ENCODE measurements at regions not wholly inside any gene's neighbourhood (a gene's known extent, or its start where the extent isn't known, plus 50 kb on each side); places are given as distances from the start of the nearest gene placed in this dataset.

- Histone ChIP-seq H3K27me3 (no peaks in the 10 kb centered on the region), H3K4me3 (ENCODE audit: low read depth in 1 of 2, low read length in 1 of 2) (no peak overlapping the region), H3K36me3 (no peaks in the 10 kb centered on the region), H3K9me3 (no peaks in the 10 kb centered on the region), H3K27ac (no peak overlapping the region), H3K4me1 (ENCODE audit: control insufficient read depth in 1 of 2, insufficient read depth in 1 of 2, low read depth in 1 of 2, low read length in 1 of 2) (no peaks in the 10 kb centered on the region)
- no peak for TF ChIP-seq CTCF (IDR thresholded peaks at IDR 0.05)
Measured at GRCh38 chr20:10987651-10988383, 314.0 kb upstream of the JAG1 start.

- no peak overlapping the region for H3K4me3 ChIP-seq (ENCODE audit: low read depth in 1 of 2, low read length in 1 of 2)
- no peaks in the 10 kb centered on the region for H3K4me1 ChIP-seq (ENCODE audit: control insufficient read depth in 1 of 2, insufficient read depth in 1 of 2, low read depth in 1 of 2, low read length in 1 of 2)
- no peaks in the 10 kb centered on the region for H3K36me3 ChIP-seq
- no peaks in the 10 kb centered on the region for H3K27me3 ChIP-seq
- no peaks in the 10 kb centered on the region for H3K9me3 ChIP-seq
- TF ChIP-seq CTCF (IDR thresholded peaks at IDR 0.05): no peak
- no peak overlapping the region for H3K27ac ChIP-seq
Measured at GRCh38 chr20:10990625-10991382, 317.0 kb upstream of the JAG1 start.

GRCh38 chr20:10992731-10993130, 318.9 kb upstream of the JAG1 start:
- TF ChIP-seq CTCF (IDR thresholded peaks at IDR 0.05): no peak
- no peak overlapping the region for H3K27ac ChIP-seq
- H3K27me3 ChIP-seq: no peaks in the 10 kb centered on the region
- H3K4me1 ChIP-seq (ENCODE audit: control insufficient read depth in 1 of 2, insufficient read depth in 1 of 2, low read depth in 1 of 2, low read length in 1 of 2): no peaks in the 10 kb centered on the region
- no peaks in the 10 kb centered on the region for H3K36me3 ChIP-seq
- no peaks in the 10 kb centered on the region for H3K9me3 ChIP-seq
- H3K4me3 ChIP-seq (ENCODE audit: low read depth in 1 of 2, low read length in 1 of 2): no peak overlapping the region

- no peaks in the 10 kb centered on the region for H3K36me3 ChIP-seq
- H3K4me1 ChIP-seq (ENCODE audit: control insufficient read depth in 1 of 2, insufficient read depth in 1 of 2, low read depth in 1 of 2, low read length in 1 of 2): no peaks in the 10 kb centered on the region
- H3K27me3 ChIP-seq: no peaks in the 10 kb centered on the region
- no peak overlapping the region for H3K4me3 ChIP-seq (ENCODE audit: low read depth in 1 of 2, low read length in 1 of 2)
- no peak overlapping the region for H3K27ac ChIP-seq
- TF ChIP-seq CTCF (IDR thresholded peaks at IDR 0.05): no peak
- no peaks in the 10 kb centered on the region for H3K9me3 ChIP-seq
Measured at GRCh38 chr20:10994991-10995700, 321.3 kb upstream of the JAG1 start.

- H3K27me3 ChIP-seq: no peaks in the 10 kb centered on the region
- no peak overlapping the region for H3K4me3 ChIP-seq (ENCODE audit: low read depth in 1 of 2, low read length in 1 of 2)
- H3K9me3 ChIP-seq: no peaks in the 10 kb centered on the region
- TF ChIP-seq CTCF (IDR thresholded peaks at IDR 0.05): no peak
- no peak overlapping the region for H3K27ac ChIP-seq
- peaks cover 0 to 4% of the 10 kb centered on the region in 2 experiments for H3K4me1 ChIP-seq (ENCODE audit: control insufficient read depth in 1 of 2, insufficient read depth in 1 of 2, low read depth in 1 of 2, low read length in 1 of 2)
- no peaks in the 10 kb centered on the region for H3K36me3 ChIP-seq
Measured at GRCh38 chr20:10998476-10998875, 324.7 kb upstream of the JAG1 start.
